ENCODE measurements at regions not wholly inside any gene's neighbourhood (a gene's known extent, or its start where the extent isn't known, plus 50 kb on each side); places are given as distances from the start of the nearest gene placed in this dataset.

GRCh38 chr13:106381091-106381490 lies 154.4 kb downstream of the EFNB2 start:
- no peak for DNase-seq

- no peak for DNase-seq
Observed at GRCh38 chr13:106377931-106378662, 157.4 kb downstream of the EFNB2 start.

GRCh38 chr13:106377341-106377740 lies 158.1 kb downstream of the EFNB2 start:
- no peak for DNase-seq

GRCh38 chr13:106376401-106377112 lies 158.9 kb downstream of the EFNB2 start:
- DNase-seq, result no peak

- DNase-seq, result no peak
Observed at GRCh38 chr13:106375085-106375484, 160.4 kb downstream of the EFNB2 start.

GRCh38 chr13:106374631-106375030 lies 160.8 kb downstream of the EFNB2 start:
- DNase-seq, result no peak

- DNase-seq, result no peak
Observed at GRCh38 chr13:106373989-106374572, 161.4 kb downstream of the EFNB2 start.

GRCh38 chr13:106373304-106373988 lies 162.0 kb downstream of the EFNB2 start:
- no peak for DNase-seq

GRCh38 chr13:106372199-106373155 lies 163.0 kb downstream of the EFNB2 start:
- DNase-seq, result no peak

- DNase-seq, result no peak
Observed at GRCh38 chr13:106371024-106371423, 164.4 kb downstream of the EFNB2 start.

GRCh38 chr13:106369858-106370257 lies 165.6 kb downstream of the EFNB2 start:
- DNase-seq, result no peak

GRCh38 chr13:106369091-106369490 lies 166.4 kb downstream of the EFNB2 start:
- no peak for DNase-seq

- no peak for DNase-seq
Observed at GRCh38 chr13:106367361-106367971, 168.0 kb downstream of the EFNB2 start.

GRCh38 chr13:106362707-106363106 lies 172.8 kb downstream of the EFNB2 start:
- no peak for DNase-seq

GRCh38 chr13:106361621-106362020 lies 173.8 kb downstream of the EFNB2 start:
- no peak for DNase-seq

- no peak for DNase-seq
Observed at GRCh38 chr13:106357198-106357597, 178.3 kb downstream of the EFNB2 start.

GRCh38 chr13:106355866-106356265 lies 179.6 kb downstream of the EFNB2 start:
- DNase-seq, result no peak

GRCh38 chr13:106354961-106355360 lies 180.5 kb downstream of the EFNB2 start:
- DNase-seq, result no peak

GRCh38 chr13:106352850-106353249 lies 182.6 kb downstream of the EFNB2 start:
- no peak for DNase-seq

GRCh38 chr13:106351251-106351650 lies 184.2 kb downstream of the EFNB2 start:
- no peak for DNase-seq

GRCh38 chr13:106350208-106350607 lies 185.3 kb downstream of the EFNB2 start:
- no peak for DNase-seq

Data from activated naive CD4-positive, alpha-beta T cell treated with Interleukin-2 at 50 U/mL for 16 hours (primary cell).